ENCODE measurements at regions not wholly inside any gene's neighbourhood (a gene's known extent, or its start where the extent isn't known, plus 50 kb on each side); places are given as distances from the start of the nearest gene placed in this dataset.

DNA sequence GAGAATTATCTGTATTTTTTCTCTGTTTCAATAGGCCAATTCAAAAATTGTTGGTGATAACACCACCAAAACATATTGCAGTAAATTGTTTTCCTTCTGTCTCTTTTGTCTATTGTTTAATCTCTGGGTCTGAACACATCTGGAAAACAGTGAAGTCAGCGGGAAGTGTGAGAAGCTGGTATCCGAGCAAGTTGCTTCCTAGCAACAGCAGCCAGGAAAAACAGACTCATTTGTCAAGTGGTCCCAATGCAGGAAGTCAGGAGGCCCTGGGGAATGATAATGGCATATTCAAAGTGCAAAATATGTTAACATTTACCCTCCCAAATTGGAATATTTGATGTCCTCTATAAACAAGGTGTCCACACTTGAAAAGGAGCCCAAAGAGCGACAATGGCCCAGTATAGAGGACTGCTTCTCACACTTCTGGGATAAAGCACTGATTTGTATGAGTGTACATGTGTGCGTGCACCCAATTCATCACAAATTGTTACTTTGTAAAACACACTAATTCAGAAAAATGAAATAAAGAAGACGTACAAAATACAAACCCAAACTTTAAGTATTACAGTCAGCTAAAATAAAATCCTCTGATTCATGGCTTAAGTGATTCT lies 515.0 kb downstream of the TBC1D4 start:
- DNase-seq (ENCODE audit: low spot score) = no peak

DNA sequence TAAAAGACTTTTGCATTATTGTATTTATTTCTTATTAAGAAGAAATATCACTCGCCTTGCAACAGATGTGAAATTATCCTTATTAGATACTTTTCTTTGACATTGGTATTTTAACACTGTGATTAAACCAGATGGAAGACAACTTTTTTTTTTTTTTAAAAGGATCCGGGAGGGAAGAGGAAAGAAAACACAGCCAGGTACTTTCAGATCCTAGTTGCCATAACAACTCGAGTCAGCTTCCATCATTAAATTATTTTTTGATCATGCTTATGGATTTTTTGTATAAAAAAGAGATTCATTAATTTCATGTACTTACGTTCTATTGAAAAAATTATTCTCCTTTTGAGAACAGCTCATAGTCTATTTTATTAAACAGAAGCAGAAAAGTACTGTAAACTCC lies 515.7 kb downstream of the TBC1D4 start:
- no peak for DNase-seq (ENCODE audit: low spot score)

DNA sequence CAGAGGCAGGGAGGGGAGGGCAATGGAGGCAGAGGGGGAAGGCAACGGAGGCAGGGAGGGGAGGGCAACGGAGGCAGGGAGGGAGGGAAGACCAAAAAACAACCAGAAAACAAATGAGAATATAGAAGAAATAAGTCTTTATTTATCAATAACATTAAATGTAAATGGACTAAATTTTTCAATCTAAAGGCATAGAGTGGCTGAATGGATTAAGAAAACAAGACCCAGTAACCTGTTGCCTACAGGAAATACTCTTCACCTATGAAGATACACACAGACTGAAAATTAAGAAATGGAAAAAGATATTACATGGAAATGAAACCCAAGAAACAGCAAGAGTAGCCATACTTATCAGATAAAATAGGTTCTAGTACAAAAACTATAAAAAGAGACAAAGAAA lies 536.3 kb downstream of the TBC1D4 start:
- no peak for DNase-seq (ENCODE audit: low spot score)

DNA sequence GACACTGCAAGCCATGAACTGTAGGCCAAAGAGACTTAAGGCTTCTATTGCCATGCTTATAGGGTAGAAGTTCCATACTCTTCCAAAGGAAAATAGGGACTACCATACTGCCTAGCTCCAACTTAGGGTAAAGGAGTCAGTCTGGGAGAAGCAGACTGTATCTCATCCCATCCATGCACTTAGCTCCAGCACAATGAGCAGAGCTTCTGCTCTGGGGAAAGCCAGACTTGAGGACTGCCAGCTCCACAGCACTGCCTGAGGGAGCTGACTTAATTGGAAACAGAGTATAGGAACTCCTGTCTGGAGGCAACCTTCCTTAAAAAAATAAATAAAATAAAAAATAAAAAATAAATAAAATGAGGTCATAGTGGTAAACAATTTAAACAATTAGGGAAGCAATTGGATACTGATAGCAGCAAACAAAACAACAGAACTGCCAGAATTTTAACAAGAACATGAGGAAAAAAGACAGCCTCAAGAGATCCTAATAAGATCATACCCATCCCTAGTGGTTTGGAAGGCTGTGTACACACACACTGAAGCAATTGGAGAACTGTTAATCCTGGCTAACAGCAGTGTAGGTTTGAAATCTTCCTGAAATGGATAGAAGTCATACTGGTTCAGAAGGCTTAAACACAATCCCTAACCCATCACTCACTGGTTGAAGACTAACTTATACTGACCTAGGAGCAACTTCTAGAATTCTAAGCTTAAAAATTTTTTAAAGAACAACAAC lies 550.1 kb downstream of the TBC1D4 start:
- no peak for DNase-seq (ENCODE audit: low spot score)

DNA sequence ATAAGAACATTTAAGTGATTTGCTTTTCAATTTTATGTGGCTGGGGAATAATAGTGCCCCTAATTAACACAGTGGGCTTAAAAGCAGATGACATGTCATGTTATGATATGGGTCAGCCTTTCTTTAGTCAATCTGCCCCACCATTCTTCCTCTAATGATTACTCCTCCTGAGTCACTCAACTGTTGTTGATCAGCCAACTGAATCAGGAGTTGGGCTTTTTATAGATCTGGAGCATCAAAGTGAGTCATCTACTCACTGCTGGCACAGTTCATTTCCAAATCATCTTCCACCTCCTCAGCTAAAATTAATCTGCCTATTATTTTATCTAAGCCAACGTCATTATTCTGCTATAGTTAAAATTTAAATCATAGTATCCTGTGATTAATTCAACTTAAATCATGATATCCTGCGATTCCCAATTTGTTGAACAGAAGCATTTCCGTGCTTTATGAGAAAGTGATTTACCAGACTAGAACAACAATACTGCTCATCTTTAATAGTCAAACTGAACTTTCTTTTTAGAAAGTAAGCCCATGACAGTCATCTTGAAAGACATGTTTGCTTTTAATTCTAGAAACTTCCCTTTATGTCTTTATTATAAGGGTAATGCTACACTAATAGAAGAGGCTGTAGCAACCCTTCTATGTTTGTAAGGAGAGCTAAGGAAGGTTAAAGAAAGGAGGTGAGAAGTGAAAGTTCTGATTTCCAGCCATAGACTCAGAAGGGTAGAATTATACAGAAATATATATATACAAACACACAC lies 551.4 kb downstream of the TBC1D4 start:
- DNase-seq (ENCODE audit: low spot score) = no peak

GRCh38 chr13:74929436-74929835 lies 552.5 kb downstream of the TBC1D4 start:
- no peak for DNase-seq (ENCODE audit: low spot score)

GRCh38 chr13:74927823-74928222 lies 554.1 kb downstream of the TBC1D4 start:
- no peak for DNase-seq (ENCODE audit: low spot score)

DNA sequence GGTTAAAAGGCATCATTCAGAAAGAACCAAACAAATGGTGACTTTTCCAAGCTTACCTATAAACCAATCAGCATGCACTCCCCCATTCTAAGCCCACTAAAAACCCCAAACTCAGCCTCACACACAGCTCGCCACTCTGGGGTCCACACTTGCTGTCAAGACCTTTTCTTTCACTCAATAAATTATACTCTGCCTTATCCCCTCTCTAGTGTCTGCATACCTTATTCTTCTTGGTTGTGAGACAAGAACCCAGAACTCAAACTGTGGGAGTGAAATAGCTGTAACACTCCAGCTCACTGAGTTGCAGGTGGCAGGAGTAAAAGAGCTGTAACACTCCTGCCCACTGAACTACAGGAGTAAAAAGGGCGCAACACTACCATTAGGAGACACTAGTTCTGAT lies 559.0 kb downstream of the TBC1D4 start:
- DNase-seq (ENCODE audit: low spot score) = no peak

- DNase-seq (ENCODE audit: low spot score) = no peak
Observed at GRCh38 chr13:74921326-74921725, 560.6 kb downstream of the TBC1D4 start.

- no peak for DNase-seq (ENCODE audit: low spot score)
Observed at GRCh38 chr13:74920920-74921319, 561.0 kb downstream of the TBC1D4 start.

- no peak for DNase-seq (ENCODE audit: low spot score)
Observed at GRCh38 chr13:74920361-74920760, 561.6 kb downstream of the TBC1D4 start.

GRCh38 chr13:74919914-74920313 lies 562.1 kb downstream of the TBC1D4 start:
- DNase-seq (ENCODE audit: low spot score) = no peak

DNA sequence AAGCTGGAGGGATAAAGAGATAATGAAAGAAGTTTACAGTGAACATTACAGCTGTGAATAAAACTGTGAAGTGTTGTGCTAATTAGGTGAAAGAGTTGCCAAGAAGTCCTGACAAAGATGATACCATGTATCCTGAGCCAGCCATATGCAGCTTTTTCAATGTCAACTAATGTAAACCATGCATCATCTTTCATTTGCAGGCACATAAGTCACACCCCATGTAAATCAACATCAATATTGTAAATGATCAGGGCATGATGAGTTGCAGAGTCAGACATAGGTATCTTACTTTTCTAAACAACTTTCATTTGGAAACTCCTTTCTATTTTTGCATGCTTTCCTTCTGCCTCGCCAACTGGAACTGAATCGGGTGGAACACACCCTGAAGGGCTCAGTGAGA lies 569.1 kb downstream of the TBC1D4 start:
- DNase-seq (ENCODE audit: low spot score) = no peak

GRCh38 chr13:74910415-74910814 lies 571.6 kb downstream of the TBC1D4 start:
- no peak for DNase-seq (ENCODE audit: low spot score)

GRCh38 chr13:74907788-74908187 lies 574.2 kb downstream of the TBC1D4 start:
- no peak for DNase-seq (ENCODE audit: low spot score)

- DNase-seq (ENCODE audit: low spot score) = no peak
Observed at GRCh38 chr13:74904556-74904955, 577.4 kb downstream of the TBC1D4 start.

DNA sequence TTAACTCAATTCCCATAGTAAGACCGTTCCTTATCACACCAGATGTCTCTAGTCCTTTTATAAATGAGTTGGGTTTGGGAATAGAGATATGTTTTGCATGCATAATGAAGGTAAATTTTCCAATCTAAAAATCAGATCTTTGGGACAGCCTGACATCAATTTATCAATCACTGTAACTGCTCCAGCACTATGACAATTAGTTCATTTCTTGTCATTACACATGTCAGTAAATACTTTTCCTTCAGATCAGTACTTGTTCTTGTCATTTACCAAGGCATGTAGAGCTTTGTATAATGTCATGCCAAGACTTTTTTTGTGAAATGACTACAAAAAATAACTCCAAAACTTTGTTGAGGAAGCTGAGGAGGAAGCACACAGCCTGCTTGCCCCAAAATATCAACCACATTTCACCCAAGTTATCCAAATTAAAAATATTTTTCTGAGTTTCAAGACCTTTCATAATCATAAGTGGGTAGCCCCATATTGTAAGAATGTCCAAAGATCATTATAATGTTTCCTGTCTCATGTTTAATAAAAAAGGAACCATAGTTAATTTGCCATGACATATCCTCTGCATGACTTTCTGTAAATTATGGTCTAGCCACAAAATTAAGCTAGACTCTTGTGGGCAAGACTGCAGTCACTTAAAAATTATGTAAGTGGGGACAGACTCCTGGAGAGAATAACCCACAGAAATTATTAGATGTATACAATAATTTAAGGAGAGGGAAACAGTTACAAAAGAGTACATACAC lies 586.8 kb downstream of the TBC1D4 start:
- no peak for DNase-seq (ENCODE audit: low spot score)

- no peak for DNase-seq (ENCODE audit: low spot score)
Observed at GRCh38 chr13:74892096-74892495, 589.9 kb downstream of the TBC1D4 start.

DNA sequence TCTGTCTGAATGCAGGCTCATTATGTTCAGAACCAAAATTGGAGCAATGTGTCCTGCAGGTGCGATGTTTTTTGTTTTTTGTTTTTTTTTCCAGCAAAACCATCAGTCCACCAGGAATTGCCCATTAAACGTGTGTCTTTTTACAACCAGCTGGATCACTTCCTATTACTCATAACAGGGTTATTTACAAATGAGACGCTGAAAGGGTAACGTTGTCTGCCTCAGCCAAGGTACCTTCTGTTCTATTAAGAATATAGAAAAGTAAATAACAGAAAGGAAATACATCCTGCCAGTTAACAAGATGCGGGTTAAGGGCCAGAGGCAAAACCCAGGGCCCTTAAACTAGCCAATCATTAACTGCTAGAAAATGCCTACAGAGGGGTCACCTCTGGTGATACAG lies 590.4 kb downstream of the TBC1D4 start:
- no peak for DNase-seq (ENCODE audit: low spot score)

- no peak for DNase-seq (ENCODE audit: low spot score)
Observed at GRCh38 chr13:74889321-74889720, 592.6 kb downstream of the TBC1D4 start.

GRCh38 chr13:74886502-74886901 lies 595.5 kb downstream of the TBC1D4 start:
- DNase-seq (ENCODE audit: low spot score) = no peak

- DNase-seq (ENCODE audit: low spot score) = no peak
Observed at GRCh38 chr13:74883834-74884233, 598.1 kb downstream of the TBC1D4 start.

Data from CD4-positive, alpha-beta T cell treated with Interleukin-15 for 4 hours (primary cell).